Subcutaneous abdominal adipose tissue (tissue), 5 donors: ENCODE measurements at regions not wholly inside any gene's neighbourhood (a gene's known extent, or its start where the extent isn't known, plus 50 kb on each side); places are given as distances from the start of the nearest gene placed in this dataset.
"Not testable (repeated sequence)": the region's sequence is repeated elsewhere in the genome, so short reads cannot be mapped to it uniquely, and the experiment has no call there.

Experiments
- H3K27ac ChIP-seq: one replicate; pipeline ENCODE4 v1.7.0; 2013; ENCODE audit warnings: low read depth, mild to moderate bottlenecking, inconsistent platforms, low read length, moderate library complexity
- H3K27me3 ChIP-seq, 5 donors: one replicate each; pipeline ENCODE4 v1.7.0; 2013; ENCODE audit warnings: low read length in 5 of 5, inconsistent platforms in 1 of 5; ENCODE audit not compliant: control insufficient read depth in 5 of 5, insufficient read depth in 4 of 5
- H3K36me3 ChIP-seq, 5 donors: one replicate each; pipeline ENCODE4 v1.7.0; 2013; ENCODE audit warnings: low read length in 5 of 5; ENCODE audit not compliant: control insufficient read depth in 5 of 5, insufficient read depth in 5 of 5
- H3K4me1 ChIP-seq, 5 donors: one replicate each; pipeline ENCODE4 v1.7.0; 2013; ENCODE audit warnings: low read length in 5 of 5, mild to moderate bottlenecking in 3 of 5, moderate library complexity in 1 of 5; ENCODE audit not compliant: control insufficient read depth in 5 of 5, insufficient read depth in 5 of 5
- H3K4me3 ChIP-seq, 5 donors: one replicate each; pipeline ENCODE4 v1.7.0; 2013; ENCODE audit warnings: low read length in 5 of 5, low read depth in 1 of 5
- H3K9ac ChIP-seq, 5 donors: one replicate each; pipeline ENCODE4 v1.7.0; 2013; ENCODE audit warnings: low read length in 5 of 5, mild to moderate bottlenecking in 4 of 5, moderate library complexity in 3 of 5
- H3K9me3 ChIP-seq, 5 donors: one replicate each; pipeline ENCODE4 v1.7.0; 2013; ENCODE audit warnings: low read length in 5 of 5; ENCODE audit not compliant: control insufficient read depth in 5 of 5
- donor health status: healthy.
- donor health status: healthy.
- donor health status: healthy.
- donor health status: healthy.
- donor health status: healthy.

GRCh38 chr4:1567519-1567807 lies 116.7 kb downstream of the FAM53A start:
- Histone ChIP-seq H3K9me3 (no peaks in the 10 kb centered on the region), H3K27me3 (peaks cover 35 to 57% (median 41%) of the 10 kb centered on the region in 5 donors)

GRCh38 chr4:1566838-1567518 lies 117.1 kb downstream of the FAM53A start:
- H3K9me3 ChIP-seq: no peaks in the 10 kb centered on the region
- no peak overlapping the region for H3K4me3 ChIP-seq
- no peaks in the 10 kb centered on the region for H3K36me3 ChIP-seq
- peaks cover 38 to 60% (median 46%) of the 10 kb centered on the region in 5 donors for H3K27me3 ChIP-seq
- H3K27ac ChIP-seq: no peak overlapping the region
- no peak overlapping the region for H3K9ac ChIP-seq
- H3K4me1 ChIP-seq: no peaks in the 10 kb centered on the region

More at GRCh38 chr4:1567519-1567807, 116.7 kb downstream of the FAM53A start:
- Histone ChIP-seq H3K9ac (no peak overlapping the region), H3K27ac (no peak overlapping the region), H3K4me1 (no peaks in the 10 kb centered on the region), H3K4me3 (no peak overlapping the region), H3K36me3 (no peaks in the 10 kb centered on the region)

GRCh38 chr4:1566301-1566837 lies 117.7 kb downstream of the FAM53A start:
- H3K27me3 ChIP-seq: peaks cover 43 to 65% (median 51%) of the 10 kb centered on the region in 5 donors
- H3K9me3 ChIP-seq, H3K36me3 ChIP-seq, H3K4me1 ChIP-seq, H3K27ac ChIP-seq, H3K4me3 ChIP-seq, H3K9ac ChIP-seq: not testable (repeated sequence)

- Histone ChIP-seq H3K9me3 (no peaks in the 10 kb centered on the region), H3K27me3 (peaks cover 43 to 72% (median 57%) of the 10 kb centered on the region in 5 donors), H3K36me3 (no peaks in the 10 kb centered on the region), H3K9ac (no peak overlapping the region), H3K4me3 (no peak overlapping the region), H3K4me1 (no peaks in the 10 kb centered on the region), H3K27ac (no peak overlapping the region)
Observed at GRCh38 chr4:1565598-1566295, 118.4 kb downstream of the FAM53A start.

- no peak overlapping the region for H3K9ac ChIP-seq
- peaks cover 43 to 76% (median 67%) of the 10 kb centered on the region in 5 donors for H3K27me3 ChIP-seq
- H3K27ac ChIP-seq: no peak overlapping the region
- no peaks in the 10 kb centered on the region for H3K9me3 ChIP-seq
- H3K36me3 ChIP-seq: no peaks in the 10 kb centered on the region
- H3K4me1 ChIP-seq: no peaks in the 10 kb centered on the region
- no peak overlapping the region for H3K4me3 ChIP-seq
Observed at GRCh38 chr4:1564535-1565375, 119.4 kb downstream of the FAM53A start.

GRCh38 chr4:1563768-1564485 lies 120.2 kb downstream of the FAM53A start:
- H3K9ac ChIP-seq: no peak overlapping the region
- H3K27ac ChIP-seq: no peak overlapping the region
- peaks cover 42 to 78% (median 72%) of the 10 kb centered on the region in 5 donors for H3K27me3 ChIP-seq
- H3K4me1 ChIP-seq: no peaks in the 10 kb centered on the region
- no peak overlapping the region for H3K4me3 ChIP-seq
- H3K9me3 ChIP-seq: no peaks in the 10 kb centered on the region
- H3K36me3 ChIP-seq: no peaks in the 10 kb centered on the region

- no peaks in the 10 kb centered on the region for H3K9me3 ChIP-seq
- no peak overlapping the region for H3K9ac ChIP-seq
- H3K36me3 ChIP-seq: no peaks in the 10 kb centered on the region
- no peak overlapping the region for H3K4me3 ChIP-seq
- peaks cover 42 to 81% (median 72%) of the 10 kb centered on the region in 5 donors for H3K27me3 ChIP-seq
- H3K27ac ChIP-seq: no peak overlapping the region
- no peaks in the 10 kb centered on the region for H3K4me1 ChIP-seq
Observed at GRCh38 chr4:1563241-1563640, 120.9 kb downstream of the FAM53A start.

- Histone ChIP-seq H3K27me3 (peaks cover 46 to 85% (median 74%) of the 10 kb centered on the region in 5 donors), H3K27ac (no peak overlapping the region)
Observed at GRCh38 chr4:1562771-1563170, 121.3 kb downstream of the FAM53A start.

GRCh38 chr4:1562371-1562770 lies 121.7 kb downstream of the FAM53A start:
- Histone ChIP-seq H3K36me3 (no peaks in the 10 kb centered on the region), H3K27ac (no peak overlapping the region), H3K9me3 (no peaks in the 10 kb centered on the region), H3K4me3 (no peak overlapping the region), H3K4me1 (no peaks in the 10 kb centered on the region), H3K27me3 (peaks cover 48 to 85% (median 74%) of the 10 kb centered on the region in 5 donors), H3K9ac (no peak overlapping the region)

More at GRCh38 chr4:1562771-1563170, 121.3 kb downstream of the FAM53A start:
- H3K9ac ChIP-seq: no peak overlapping the region
- no peaks in the 10 kb centered on the region for H3K9me3 ChIP-seq
- H3K4me1 ChIP-seq: no peaks in the 10 kb centered on the region
- H3K36me3 ChIP-seq: no peaks in the 10 kb centered on the region
- no peak overlapping the region for H3K4me3 ChIP-seq
